ENCODE measurements at regions not wholly inside any gene's neighbourhood (a gene's known extent, or its start where the extent isn't known, plus 50 kb on each side); places are given as distances from the start of the nearest gene placed in this dataset.

GRCh38 chr2:176554101-176555048, 285.1 kb downstream of the MTX2 start:
- ATAC-seq = peak; percentile 71
- peak in 1 of 2 donors; percentile 22 for DNase-seq
- intact Hi-C loops (cut with DNase I, micrococcal nuclease) = loop anchor here (5.0 to 10.0 kb wide), 3 partner anchors 83 to 410 kb away; no protein-coding TSS in a partner anchor

- no peak for ATAC-seq
- intact Hi-C loops (cut with DNase I, micrococcal nuclease) = loop anchor here (10.0 kb wide), 2 partner anchors 100 to 410 kb away; no protein-coding TSS in a partner anchor
- no peak for DNase-seq
These were observed 285.9 kb downstream of the MTX2 start for GRCh38 chr2:176555112-176555511.

GRCh38 chr2:176555781-176556180, 286.5 kb downstream of the MTX2 start:
- DNase-seq (peak in 1 of 2 donors; percentile 27), ATAC-seq (peak; percentile 34)
- intact Hi-C loops (cut with DNase I, micrococcal nuclease) = loop anchor here (10.0 kb wide), 2 partner anchors 101 to 411 kb away; no protein-coding TSS in a partner anchor

- DNase-seq = no peak
- ATAC-seq = peak; percentile 67
- intact Hi-C loops (cut with DNase I, micrococcal nuclease) = loop anchor here (10.0 kb wide), 2 partner anchors 102 to 412 kb away; no protein-coding TSS in a partner anchor
These were observed 287.1 kb downstream of the MTX2 start for GRCh38 chr2:176556373-176556772.

GRCh38 chr2:176557821-176558220, 288.6 kb downstream of the MTX2 start:
- no peak for DNase-seq
- intact Hi-C loops (cut with DNase I, micrococcal nuclease) = loop anchor here (10.0 kb wide), 2 partner anchors 103 to 413 kb away; no protein-coding TSS in a partner anchor
- ATAC-seq = no peak

- no peak for ATAC-seq
- intact Hi-C loops (cut with DNase I, micrococcal nuclease) = loop anchor here (10.0 kb wide), 2 partner anchors 104 to 414 kb away; no protein-coding TSS in a partner anchor
These were observed 289.4 kb downstream of the MTX2 start for GRCh38 chr2:176558574-176559140.

GRCh38 chr2:176560296-176560695, 291.1 kb downstream of the MTX2 start:
- ATAC-seq = no peak
- intact Hi-C loops (cut with DNase I, micrococcal nuclease) = no loop called here
- DNase-seq = no peak

More at GRCh38 chr2:176558574-176559140, 289.4 kb downstream of the MTX2 start:
- DNase-seq = no peak

- no peak for ATAC-seq
- intact Hi-C loops (cut with DNase I, micrococcal nuclease) = no loop called here
- no peak for DNase-seq
These were observed 292.5 kb downstream of the MTX2 start for GRCh38 chr2:176561706-176562105.

GRCh38 chr2:176562359-176563078, 293.3 kb downstream of the MTX2 start:
- DNase-seq (no peak), ATAC-seq (no peak)
- intact Hi-C loops (cut with DNase I, micrococcal nuclease) = no loop called here

GRCh38 chr2:176565641-176566323, 296.5 kb downstream of the MTX2 start:
- DNase-seq (no peak), ATAC-seq (peak; percentile 25)
- intact Hi-C loops (cut with DNase I, micrococcal nuclease) = loop anchor here in 1 of 2 donors (5.0 kb wide), 1 partner anchor 423 kb away; no protein-coding TSS in a partner anchor

GRCh38 chr2:176566496-176566895, 297.3 kb downstream of the MTX2 start:
- intact Hi-C loops (cut with DNase I, micrococcal nuclease) = loop anchor here in 1 of 2 donors (5.0 kb wide), 1 partner anchor 424 kb away; no protein-coding TSS in a partner anchor
- ATAC-seq (no peak), DNase-seq (no peak)

GRCh38 chr2:176566961-176567360, 297.7 kb downstream of the MTX2 start:
- no peak for ATAC-seq
- no peak for DNase-seq
- intact Hi-C loops (cut with DNase I, micrococcal nuclease) = loop anchor here in 1 of 2 donors (5.0 kb wide), 1 partner anchor 425 kb away; no protein-coding TSS in a partner anchor

- ATAC-seq (no peak), DNase-seq (no peak)
- intact Hi-C loops (cut with DNase I, micrococcal nuclease) = loop anchor here in 1 of 2 donors (5.0 kb wide), 1 partner anchor 425 kb away; no protein-coding TSS in a partner anchor
These were observed 298.1 kb downstream of the MTX2 start for GRCh38 chr2:176567361-176567760.

GRCh38 chr2:176569574-176569973, 300.3 kb downstream of the MTX2 start:
- intact Hi-C loops (cut with DNase I, micrococcal nuclease) = loop anchor here in 1 of 2 donors (5.0 kb wide), 1 partner anchor 427 kb away; no protein-coding TSS in a partner anchor
- DNase-seq (no peak), ATAC-seq (no peak)

- ATAC-seq (no peak), DNase-seq (no peak)
- intact Hi-C loops (cut with DNase I, micrococcal nuclease) = no loop called here
These were observed 304.6 kb downstream of the MTX2 start for GRCh38 chr2:176573612-176574483.

GRCh38 chr2:176574484-176575236, 305.4 kb downstream of the MTX2 start:
- DNase-seq = no peak
- no peak for ATAC-seq
- intact Hi-C loops (cut with DNase I, micrococcal nuclease) = no loop called here

Data from left colon (tissue), 2 donors.